B cell (primary cell): ENCODE measurements at regions not wholly inside any gene's neighbourhood (a gene's known extent, or its start where the extent isn't known, plus 50 kb on each side); places are given as distances from the start of the nearest gene placed in this dataset.

Experiments
- EZH2 ChIP-seq: IDR thresholded peaks from 2 replicates; pipeline ENCODE4 v1.6.1; 2012; ENCODE audit warnings: borderline replicate concordance, low read depth, mild to moderate bottlenecking, moderate library complexity, low read length; ENCODE audit not compliant: insufficient read depth, poor library complexity, severe bottlenecking
- TF ChIP-seq, protein P1 (sequence below): fragments of 200-600 bp; IDR thresholded peaks from one replicate; pipeline ENCODE4 v1.8.0; 2022; ENCODE audit warnings: antibody characterized with exemption, mild to moderate bottlenecking

DNA sequence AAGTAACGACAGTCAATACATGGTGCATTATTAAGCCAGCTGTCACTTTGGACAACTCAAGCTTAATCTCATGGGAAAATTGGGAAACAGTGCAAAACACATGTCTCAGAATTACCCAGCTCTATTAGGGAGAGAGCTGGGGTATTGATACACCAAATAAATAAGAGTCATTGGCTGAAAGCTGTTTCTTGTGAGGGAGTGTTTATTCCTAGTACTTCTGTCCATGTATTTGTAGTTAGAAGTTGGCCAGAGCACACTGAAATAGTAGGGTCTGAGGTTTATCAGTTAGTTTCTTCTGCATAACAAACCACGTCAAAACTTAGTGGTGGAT is 192.0 kb upstream of the RALGAPA2 start:
- TF ChIP-seq, protein P1, sequence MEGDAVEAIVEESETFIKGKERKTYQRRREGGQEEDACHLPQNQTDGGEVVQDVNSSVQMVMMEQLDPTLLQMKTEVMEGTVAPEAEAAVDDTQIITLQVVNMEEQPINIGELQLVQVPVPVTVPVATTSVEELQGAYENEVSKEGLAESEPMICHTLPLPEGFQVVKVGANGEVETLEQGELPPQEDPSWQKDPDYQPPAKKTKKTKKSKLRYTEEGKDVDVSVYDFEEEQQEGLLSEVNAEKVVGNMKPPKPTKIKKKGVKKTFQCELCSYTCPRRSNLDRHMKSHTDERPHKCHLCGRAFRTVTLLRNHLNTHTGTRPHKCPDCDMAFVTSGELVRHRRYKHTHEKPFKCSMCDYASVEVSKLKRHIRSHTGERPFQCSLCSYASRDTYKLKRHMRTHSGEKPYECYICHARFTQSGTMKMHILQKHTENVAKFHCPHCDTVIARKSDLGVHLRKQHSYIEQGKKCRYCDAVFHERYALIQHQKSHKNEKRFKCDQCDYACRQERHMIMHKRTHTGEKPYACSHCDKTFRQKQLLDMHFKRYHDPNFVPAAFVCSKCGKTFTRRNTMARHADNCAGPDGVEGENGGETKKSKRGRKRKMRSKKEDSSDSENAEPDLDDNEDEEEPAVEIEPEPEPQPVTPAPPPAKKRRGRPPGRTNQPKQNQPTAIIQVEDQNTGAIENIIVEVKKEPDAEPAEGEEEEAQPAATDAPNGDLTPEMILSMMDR = no peak
- TF ChIP-seq EZH2 = no peak
